Endothelial cell of umbilical vein (primary cell): ENCODE measurements at regions not wholly inside any gene's neighbourhood (a gene's known extent, or its start where the extent isn't known, plus 50 kb on each side); places are given as distances from the start of the nearest gene placed in this dataset.

Experiments
- JUN ChIP-seq: IDR thresholded peaks from 2 replicates; pipeline ENCODE4 v1.6.1; 2011; ENCODE audit warnings: borderline replicate concordance, low read depth; ENCODE audit not compliant: insufficient read length, insufficient read depth
- MAX ChIP-seq: IDR thresholded peaks from 2 replicates; pipeline ENCODE4 v1.6.1; 2011; ENCODE audit not compliant: insufficient read depth, insufficient read length
- TF ChIP-seq, protein P1 (sequence below), 2 donors: IDR thresholded peaks; 1 replicate in 1 of 2; 2 replicates in 1 of 2; pipeline ENCODE4 v1.5.1; 2011; ENCODE audit warnings: low read length in 2 of 2, mild to moderate bottlenecking in 2 of 2, moderate library complexity in 2 of 2, control low read depth in 1 of 2, inconsistent platforms in 1 of 2, low read depth in 1 of 2; ENCODE audit not compliant: insufficient read depth in 1 of 2; ENCODE audit errors: extremely low read depth in 1 of 2

DNA sequence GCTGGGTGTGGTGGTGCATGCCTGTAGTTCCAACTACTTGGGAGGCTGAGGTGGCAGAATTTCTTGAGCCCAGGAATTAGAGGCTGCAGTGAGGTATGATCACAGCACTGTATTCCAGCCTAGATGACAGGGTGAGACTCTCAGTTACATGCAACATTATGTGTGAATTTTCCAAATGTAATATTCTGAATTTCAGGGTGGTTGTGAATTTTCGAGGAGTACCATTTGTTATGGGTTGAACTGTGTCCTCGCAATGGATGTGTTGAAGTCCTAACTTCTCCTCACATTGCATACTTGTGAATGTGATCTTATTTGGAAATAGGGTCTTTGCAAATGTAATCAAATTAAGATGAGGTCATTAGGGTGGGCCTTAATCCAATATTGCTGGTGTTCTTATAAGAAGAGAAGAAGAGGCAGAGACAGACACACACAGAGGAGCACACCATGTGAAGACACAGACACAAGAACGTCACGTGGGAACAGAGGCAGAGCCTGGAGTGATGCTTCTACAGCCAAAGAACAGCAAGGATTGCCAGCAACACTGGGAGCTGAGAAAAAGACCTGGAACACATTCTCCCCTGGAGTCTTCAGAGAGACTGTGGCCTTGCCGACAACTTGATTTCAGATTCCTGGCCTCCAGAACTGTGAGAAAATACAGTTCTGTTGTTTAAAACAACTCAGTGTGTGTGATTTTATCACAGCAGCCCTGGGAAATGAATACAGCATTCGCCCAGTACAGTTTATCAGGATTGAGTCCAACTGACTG lies 91.9 kb downstream of the ZNF783 start:
- no peak for TF ChIP-seq JUN
- no peak for TF ChIP-seq MAX
- TF ChIP-seq, protein P1, sequence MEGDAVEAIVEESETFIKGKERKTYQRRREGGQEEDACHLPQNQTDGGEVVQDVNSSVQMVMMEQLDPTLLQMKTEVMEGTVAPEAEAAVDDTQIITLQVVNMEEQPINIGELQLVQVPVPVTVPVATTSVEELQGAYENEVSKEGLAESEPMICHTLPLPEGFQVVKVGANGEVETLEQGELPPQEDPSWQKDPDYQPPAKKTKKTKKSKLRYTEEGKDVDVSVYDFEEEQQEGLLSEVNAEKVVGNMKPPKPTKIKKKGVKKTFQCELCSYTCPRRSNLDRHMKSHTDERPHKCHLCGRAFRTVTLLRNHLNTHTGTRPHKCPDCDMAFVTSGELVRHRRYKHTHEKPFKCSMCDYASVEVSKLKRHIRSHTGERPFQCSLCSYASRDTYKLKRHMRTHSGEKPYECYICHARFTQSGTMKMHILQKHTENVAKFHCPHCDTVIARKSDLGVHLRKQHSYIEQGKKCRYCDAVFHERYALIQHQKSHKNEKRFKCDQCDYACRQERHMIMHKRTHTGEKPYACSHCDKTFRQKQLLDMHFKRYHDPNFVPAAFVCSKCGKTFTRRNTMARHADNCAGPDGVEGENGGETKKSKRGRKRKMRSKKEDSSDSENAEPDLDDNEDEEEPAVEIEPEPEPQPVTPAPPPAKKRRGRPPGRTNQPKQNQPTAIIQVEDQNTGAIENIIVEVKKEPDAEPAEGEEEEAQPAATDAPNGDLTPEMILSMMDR (IDR thresholded peaks at IDR 0.05; ENCODE audit: extremely low read depth in 1 of 2, insufficient read depth in 1 of 2, low read depth in 1 of 2, low read length in 2 of 2), result no peak
